SK-N-SH (cell line): ENCODE measurements at regions not wholly inside any gene's neighbourhood (a gene's known extent, or its start where the extent isn't known, plus 50 kb on each side); places are given as distances from the start of the nearest gene placed in this dataset.

ENCODE experiments used
- EZH2phosphoT487 ChIP-seq: fragments of 200-600 bp; sonication (generic); IDR thresholded peaks from 2 replicates; pipeline ENCODE4 v1.6.1; 2017; ENCODE audit warnings: low read depth, mixed run types, mild to moderate bottlenecking, antibody characterized with exemption, moderate library complexity, borderline replicate concordance
- FOXJ3 ChIP-seq: sonication (generic); formaldehyde crosslinking; IDR thresholded peaks from 2 replicates; pipeline ENCODE4 v1.5.1; 2020; ENCODE audit warnings: mild to moderate bottlenecking, missing genetic modification reagents
- MXI1 ChIP-seq: IDR thresholded peaks from 2 replicates; pipeline ENCODE4 v1.6.1; 2012; ENCODE audit warnings: mild to moderate bottlenecking, low read depth, low read length, improper control_type of control experiment
- NRF1 ChIP-seq: IDR thresholded peaks from 2 replicates; pipeline ENCODE4 v1.6.1; 2012; ENCODE audit warnings: low read depth, mild to moderate bottlenecking, low read length
- POLR2AphosphoS5 ChIP-seq: IDR thresholded peaks from 2 replicates; pipeline ENCODE4 v1.6.1; 2012; ENCODE audit warnings: low read depth, low read length
- SMC3 ChIP-seq: IDR thresholded peaks from 2 replicates; pipeline ENCODE4 v1.6.1; 2012; ENCODE audit warnings: low read depth, low read length, improper control_type of control experiment
- TF ChIP-seq, protein P1 (sequence below): fragments of 200-600 bp; sonication (generic); IDR thresholded peaks from 2 replicates; pipeline ENCODE4 v1.6.1; 2017; ENCODE audit warnings: antibody characterized with exemption, mild to moderate bottlenecking, moderate library complexity
- TF ChIP-seq, protein P2 (sequence below): IDR thresholded peaks from 2 replicates; pipeline ENCODE4 v1.4.0; 2012; ENCODE audit warnings: low read depth, borderline replicate concordance
- TF ChIP-seq, protein P3 (sequence below): IDR thresholded peaks from 2 replicates; pipeline ENCODE4 v1.6.1; 2012; ENCODE audit warnings: mild to moderate bottlenecking, low read depth, low read length, moderate library complexity

DNA sequence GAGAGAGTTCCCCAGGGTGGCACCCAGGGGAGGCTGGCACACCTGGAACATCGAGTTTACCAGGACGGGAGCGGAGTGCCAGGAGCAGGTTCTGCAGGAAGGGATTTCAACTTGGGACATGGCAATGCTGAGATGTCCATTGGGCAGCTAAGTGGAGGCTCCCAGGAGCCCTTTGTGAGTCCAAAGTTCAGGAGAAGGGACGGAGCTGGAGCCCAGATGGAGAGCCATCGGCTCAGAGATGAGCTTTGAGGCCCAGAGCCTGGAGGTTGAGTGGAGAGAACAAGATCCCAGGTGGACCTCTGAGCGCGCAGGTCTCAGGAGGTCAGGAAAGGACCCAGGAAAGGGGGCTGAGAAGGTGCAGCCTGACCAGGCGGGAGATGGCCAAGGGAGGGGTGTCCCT, 67.5 kb upstream of the AFDN start:
- TF ChIP-seq POLR2AphosphoS5 (no peak), EZH2phosphoT487 (no peak), FOXJ3 (CRISPR knock-in tag) (no peak), NRF1 (no peak), MXI1 (no peak), SMC3 (no peak)
- TF ChIP-seq, protein P1, sequence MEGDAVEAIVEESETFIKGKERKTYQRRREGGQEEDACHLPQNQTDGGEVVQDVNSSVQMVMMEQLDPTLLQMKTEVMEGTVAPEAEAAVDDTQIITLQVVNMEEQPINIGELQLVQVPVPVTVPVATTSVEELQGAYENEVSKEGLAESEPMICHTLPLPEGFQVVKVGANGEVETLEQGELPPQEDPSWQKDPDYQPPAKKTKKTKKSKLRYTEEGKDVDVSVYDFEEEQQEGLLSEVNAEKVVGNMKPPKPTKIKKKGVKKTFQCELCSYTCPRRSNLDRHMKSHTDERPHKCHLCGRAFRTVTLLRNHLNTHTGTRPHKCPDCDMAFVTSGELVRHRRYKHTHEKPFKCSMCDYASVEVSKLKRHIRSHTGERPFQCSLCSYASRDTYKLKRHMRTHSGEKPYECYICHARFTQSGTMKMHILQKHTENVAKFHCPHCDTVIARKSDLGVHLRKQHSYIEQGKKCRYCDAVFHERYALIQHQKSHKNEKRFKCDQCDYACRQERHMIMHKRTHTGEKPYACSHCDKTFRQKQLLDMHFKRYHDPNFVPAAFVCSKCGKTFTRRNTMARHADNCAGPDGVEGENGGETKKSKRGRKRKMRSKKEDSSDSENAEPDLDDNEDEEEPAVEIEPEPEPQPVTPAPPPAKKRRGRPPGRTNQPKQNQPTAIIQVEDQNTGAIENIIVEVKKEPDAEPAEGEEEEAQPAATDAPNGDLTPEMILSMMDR: no peak
- TF ChIP-seq, protein P2, sequence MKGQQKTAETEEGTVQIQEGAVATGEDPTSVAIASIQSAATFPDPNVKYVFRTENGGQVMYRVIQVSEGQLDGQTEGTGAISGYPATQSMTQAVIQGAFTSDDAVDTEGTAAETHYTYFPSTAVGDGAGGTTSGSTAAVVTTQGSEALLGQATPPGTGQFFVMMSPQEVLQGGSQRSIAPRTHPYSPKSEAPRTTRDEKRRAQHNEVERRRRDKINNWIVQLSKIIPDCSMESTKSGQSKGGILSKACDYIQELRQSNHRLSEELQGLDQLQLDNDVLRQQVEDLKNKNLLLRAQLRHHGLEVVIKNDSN: no peak
- TF ChIP-seq, protein P3, sequence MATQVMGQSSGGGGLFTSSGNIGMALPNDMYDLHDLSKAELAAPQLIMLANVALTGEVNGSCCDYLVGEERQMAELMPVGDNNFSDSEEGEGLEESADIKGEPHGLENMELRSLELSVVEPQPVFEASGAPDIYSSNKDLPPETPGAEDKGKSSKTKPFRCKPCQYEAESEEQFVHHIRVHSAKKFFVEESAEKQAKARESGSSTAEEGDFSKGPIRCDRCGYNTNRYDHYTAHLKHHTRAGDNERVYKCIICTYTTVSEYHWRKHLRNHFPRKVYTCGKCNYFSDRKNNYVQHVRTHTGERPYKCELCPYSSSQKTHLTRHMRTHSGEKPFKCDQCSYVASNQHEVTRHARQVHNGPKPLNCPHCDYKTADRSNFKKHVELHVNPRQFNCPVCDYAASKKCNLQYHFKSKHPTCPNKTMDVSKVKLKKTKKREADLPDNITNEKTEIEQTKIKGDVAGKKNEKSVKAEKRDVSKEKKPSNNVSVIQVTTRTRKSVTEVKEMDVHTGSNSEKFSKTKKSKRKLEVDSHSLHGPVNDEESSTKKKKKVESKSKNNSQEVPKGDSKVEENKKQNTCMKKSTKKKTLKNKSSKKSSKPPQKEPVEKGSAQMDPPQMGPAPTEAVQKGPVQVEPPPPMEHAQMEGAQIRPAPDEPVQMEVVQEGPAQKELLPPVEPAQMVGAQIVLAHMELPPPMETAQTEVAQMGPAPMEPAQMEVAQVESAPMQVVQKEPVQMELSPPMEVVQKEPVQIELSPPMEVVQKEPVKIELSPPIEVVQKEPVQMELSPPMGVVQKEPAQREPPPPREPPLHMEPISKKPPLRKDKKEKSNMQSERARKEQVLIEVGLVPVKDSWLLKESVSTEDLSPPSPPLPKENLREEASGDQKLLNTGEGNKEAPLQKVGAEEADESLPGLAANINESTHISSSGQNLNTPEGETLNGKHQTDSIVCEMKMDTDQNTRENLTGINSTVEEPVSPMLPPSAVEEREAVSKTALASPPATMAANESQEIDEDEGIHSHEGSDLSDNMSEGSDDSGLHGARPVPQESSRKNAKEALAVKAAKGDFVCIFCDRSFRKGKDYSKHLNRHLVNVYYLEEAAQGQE: no peak
